GM18499 (cell line): ENCODE measurements at regions not wholly inside any gene's neighbourhood (a gene's known extent, or its start where the extent isn't known, plus 50 kb on each side); places are given as distances from the start of the nearest gene placed in this dataset.

Experiments
- ATAC-seq: cut with Tn5 transposase; IDR thresholded peaks from one replicate; pipeline ENCODE4 v1.9.1; 2021; ENCODE audit warnings: moderate number of reproducible peaks; ENCODE audit not compliant: insufficient read depth, unreplicated experiment

DNA sequence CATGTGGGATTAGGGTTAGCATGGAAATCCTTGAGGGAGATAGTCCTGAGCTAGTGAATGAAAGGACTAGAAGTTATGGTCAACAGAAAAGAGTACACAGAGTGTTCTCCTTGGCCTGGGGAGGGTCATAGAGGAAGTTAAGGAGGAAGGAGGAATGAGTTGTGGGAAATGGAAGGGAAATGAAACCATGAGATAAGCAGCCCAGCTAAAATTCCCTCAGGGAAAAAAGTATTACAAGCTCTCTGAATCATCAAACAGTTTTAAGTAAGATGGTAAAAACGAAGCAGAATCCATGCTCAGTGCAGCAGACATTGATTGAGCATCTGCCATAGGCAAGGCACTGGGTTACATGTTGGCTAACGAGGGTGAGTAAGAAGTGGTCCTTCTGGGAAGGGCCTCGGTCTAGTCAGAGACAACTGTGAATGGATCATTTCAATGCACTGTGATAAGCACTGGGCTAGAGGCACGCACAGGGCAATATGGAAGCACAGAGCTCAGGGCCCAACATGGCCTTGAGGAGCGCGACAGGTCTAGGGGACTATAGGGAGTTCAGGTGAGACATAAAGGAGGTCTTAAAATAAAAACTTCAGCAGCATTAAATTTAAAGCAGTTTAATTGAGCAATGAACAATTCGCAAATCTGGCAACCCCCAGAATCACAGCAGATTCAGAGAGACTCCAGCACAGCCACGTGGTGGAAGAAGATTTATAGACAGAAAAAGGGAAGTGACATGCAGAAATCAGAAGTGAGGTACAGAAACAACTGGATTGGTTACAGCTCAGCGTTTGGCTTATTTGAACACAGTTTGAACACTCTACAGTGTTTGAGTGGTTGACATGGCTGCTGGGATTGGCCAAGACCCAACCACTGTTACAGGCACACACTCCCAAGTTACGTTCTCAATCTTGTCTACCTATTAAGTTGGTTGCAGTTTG, 219.5 kb downstream of the HLX start:
- ATAC-seq: no peak

DNA sequence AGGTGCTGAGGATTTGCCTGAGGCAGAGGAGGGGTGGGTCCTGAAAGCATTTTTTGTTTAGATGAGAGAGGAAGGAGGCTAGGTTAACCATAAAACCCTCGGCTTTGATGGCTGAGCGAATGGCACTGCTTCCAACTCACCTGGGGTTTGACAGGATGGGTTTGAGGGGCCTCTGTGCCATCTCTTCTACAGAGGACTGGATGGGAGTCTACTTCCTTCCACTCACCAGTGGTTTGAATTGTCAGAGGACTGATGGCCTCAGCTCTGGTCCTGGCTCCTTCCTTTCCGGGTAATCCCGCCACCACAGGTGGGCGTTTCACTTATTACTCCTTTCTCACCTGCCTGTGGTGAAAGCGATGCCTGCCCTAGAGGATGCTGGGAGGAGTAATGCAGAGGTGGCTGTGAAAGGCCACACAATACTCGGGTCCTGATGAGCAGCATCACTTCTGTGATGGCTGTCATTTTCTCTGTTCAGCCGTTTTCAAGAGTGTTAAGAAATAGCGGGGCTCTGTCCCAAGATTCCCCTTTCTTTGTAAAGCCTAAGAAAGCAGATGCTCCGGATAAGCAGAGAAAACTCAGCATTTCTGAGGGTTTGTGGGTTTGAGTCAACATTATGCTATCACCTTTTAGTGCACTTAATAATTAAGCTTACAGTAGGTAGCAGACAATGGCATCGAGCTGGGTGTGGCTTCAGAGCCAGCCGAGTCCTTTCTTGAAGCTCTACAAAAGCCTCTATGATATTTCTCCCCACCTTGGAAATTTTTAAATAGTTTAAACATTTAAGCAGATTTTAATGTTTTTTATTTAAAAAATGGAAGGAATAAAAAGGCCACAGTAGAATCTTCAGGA, 220.7 kb downstream of the HLX start:
- no peak for ATAC-seq

DNA sequence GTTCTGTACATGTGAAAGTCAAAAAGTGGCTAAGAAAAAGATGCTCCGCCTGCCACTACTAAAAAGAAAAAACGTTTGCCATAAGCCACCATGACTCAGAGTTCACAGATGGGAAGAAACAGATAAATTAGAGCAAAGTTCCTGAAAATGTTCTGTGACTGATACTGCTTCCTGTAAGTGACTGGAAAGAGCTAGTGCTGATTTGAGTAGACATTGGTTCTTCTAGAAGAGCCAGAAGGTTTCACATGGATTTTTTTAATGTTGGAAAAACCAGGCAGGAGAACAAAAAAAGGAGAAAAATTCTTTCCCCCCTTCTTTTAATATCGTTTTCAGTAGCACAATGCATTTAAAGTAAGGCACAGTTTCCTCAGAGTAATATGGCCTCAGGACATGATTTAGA, 221.4 kb downstream of the HLX start:
- ATAC-seq: no peak

DNA sequence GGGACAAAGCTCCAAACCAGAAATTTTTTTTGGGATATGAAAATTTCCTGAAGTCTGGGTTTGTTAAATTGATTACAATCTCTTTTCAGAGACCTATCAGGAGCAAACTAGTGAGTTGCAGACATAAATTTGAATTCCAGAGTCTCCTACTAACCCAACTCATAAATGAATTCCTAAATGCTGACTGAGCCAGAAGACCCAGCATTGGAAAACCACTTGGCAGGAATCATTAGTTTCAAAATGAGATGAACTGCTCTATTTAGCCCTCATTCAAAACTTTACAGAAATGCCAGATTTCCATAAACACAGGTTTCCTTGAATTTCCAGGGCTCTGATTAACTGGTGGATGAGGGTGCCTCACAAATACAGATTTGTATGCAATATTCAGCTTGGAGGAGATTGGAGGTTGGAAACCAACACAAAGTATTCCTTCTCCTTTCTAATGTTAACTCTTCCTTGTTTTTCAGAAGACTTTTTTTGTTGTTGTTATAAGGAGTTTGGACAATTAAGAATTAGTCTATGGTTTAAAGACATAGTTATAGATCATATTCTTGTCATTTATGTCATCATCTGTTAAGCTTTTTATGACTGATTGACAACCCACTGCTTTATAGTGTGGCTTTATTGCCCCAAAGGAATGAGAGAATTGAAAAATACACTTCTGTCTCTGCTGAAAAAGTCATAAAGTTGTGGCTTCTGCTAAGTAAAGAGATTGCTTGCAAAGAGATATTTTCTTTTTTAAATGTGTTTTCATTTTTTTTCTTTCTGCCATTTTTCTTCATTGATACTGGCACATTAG, 222.8 kb downstream of the HLX start:
- no peak for ATAC-seq

DNA sequence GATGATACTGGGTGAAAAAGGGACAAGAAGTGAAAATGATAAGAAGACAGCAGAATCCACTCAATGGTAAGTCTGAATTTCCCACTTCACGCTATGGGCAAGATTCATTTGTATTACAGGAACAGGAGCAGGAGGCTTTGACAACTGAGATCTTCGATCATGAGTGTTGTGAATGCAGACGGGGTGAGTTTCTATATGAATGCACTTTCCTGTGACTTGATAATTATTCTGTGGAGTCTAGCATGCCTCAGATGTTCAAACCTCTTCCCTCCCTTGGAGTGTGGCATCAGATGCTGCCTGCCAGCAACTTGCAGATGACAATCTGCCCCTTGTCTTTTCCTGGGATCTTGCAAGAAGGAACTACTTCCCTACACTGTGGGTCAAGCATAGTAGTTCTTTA, 225.4 kb downstream of the HLX start:
- ATAC-seq: no peak

DNA sequence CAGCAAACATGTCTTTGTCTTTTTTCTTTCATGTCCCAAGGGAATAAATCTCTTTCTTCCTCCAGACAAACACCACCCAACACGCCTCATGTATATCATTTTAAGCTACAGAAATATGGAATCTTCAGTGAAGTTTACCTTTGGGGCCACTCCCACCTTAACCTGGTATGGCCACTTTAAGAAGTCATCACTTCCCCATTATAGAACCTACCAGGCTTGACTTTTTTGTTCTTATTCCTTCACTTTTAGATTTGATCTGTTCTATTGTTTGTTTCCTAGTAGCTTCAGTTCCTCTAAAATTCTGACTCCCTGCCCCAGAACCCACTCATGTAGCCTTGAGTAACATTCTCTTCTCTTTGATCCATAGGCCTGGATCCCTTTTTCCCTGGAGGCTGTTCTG, 226.3 kb downstream of the HLX start:
- no peak for ATAC-seq

DNA sequence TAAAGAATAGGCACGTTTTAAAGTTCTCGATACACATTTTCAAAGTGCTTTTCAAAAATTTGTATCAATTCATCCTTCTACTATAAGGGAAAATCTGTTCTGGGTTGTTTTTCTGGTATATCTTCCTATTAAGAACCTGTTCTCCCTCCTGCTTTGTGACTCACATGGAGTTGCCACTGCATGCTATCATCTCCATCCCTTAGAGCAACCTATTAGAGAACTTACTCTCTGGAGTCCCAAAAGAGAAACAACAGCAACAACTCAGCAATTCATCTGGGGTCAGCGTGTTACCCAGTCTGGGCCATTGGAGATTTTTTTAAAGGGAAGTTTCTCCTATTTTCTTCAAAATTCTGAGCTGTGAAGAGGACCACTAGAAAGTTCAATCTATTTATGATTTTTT, 227.4 kb downstream of the HLX start:
- ATAC-seq: no peak

DNA sequence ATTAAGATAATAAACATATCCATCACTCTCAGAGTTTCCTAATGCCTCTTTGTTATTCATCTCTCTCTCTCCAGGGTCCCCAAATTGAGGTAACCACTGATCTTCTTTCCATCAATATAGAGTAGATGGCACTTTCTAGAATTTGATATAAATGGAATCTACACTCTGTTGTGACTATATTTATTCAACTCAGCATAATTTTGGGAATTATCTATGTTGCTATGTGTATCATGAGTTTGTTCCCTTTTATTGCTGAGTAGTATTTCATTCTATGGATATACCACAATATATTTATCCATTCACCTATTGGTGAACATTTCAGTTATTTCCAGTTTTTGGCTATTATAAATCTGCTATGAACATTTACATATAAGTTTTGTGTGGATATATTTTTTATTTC, 230.7 kb downstream of the HLX start:
- no peak for ATAC-seq

DNA sequence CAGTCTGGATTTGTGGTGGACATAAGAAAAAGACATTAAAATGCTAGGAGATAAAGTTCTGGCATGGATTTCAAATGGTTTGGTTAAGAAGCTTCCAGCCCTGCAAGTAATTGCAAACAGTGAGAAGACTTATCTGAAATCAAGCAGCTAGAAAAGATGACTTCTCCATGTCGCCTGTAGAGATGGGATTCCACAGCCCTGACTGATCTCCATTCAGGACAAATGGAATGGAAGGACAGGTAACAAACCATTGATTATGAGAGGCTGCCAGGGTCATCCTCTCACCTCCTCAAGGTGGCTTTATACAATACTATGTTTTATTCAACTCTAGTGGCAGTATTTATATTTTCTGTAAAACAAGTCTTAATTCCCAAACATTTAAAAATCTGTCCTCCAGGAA, 237.9 kb downstream of the HLX start:
- ATAC-seq: no peak

DNA sequence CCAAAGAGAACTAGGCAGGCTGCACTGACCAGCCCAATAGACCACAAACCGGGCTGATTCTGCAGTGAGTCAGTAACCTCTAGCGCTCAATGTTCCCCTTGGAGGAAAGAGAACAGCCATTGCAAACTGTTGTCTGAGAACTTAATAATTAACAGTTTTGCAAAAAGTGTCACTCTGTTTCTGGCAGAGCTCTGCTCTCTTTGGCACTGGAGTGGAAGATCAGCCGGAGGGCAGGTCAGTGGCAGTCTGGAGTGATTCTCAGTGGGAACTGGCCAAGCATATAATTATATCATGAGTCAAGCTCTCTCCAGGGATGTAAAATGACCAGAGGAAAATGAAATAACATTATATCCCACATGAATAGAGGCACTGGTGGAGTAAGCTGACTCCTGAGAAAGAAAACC, 238.3 kb downstream of the HLX start:
- ATAC-seq: no peak

DNA sequence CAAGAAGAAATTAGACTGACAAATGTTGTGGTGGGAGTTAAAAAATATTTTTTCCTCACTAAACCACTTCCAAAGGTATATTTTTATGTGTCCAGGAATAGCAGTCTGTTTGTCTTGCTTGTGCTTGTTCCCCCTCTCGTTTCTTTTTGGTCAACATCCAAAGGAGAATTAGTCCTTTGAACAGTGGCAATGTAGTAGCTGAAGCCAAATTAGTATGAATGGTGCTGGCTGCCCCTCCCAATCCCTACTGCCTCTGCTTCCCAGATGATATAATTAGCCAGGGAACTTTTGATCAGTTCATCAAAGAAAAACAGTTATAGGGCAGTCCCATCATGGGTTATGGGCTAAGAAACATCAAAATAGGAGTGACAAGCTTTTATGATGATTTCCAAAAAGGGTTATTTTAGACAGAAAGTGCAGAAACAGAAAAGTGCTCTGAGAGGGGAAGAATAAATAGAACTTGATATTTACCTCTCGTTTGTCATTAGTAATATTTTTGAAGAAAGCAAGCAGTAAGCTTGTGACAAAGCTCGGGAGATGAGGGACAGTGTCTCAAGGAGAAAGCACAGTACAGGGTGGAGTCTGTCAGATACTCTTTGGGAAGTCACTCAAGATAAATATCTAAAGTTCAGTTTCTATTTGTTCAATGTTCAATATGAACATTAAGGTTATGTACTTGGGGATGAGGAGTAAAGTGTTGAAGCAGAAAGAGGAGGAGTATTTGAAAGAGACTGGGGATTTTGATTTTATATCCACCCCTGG, 239.1 kb downstream of the HLX start:
- ATAC-seq: no peak

DNA sequence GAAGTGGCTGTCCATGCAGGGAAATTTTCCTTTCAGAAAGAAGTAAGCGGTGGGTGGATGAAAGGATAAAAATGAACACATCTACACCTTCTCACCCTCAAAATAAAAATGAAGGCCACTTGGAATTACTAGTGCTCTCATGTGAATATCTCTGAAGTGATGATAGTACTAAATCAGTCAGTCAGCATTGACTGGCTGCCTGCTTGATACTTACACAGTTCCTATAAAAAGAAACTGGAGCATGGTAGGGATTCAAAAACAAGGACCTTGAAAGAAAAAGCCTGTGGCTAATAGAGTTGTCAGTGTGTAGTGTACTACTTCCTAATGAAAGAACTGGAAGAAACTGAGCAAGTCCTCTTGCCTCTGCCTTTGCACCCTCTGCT, 239.7 kb downstream of the HLX start:
- ATAC-seq: no peak

DNA sequence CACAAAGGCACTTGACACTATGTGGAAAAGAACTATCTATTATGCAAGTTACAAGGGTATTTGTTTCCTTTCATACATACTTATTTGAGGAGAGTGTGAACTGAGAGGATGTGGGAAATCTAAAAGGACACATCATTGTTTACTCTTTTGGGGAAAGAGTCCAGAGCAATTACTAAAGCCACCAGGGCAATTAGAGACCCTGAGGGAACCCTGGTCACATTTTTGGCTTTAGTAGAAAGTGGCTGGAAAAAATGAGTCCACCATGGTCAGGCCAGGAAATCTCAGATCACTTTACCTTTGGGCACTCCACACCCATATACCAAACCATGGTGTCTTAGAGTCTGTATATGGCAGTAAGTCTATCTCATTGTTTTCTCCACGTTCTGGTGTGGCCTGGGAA, 243.3 kb downstream of the HLX start:
- ATAC-seq: no peak

DNA sequence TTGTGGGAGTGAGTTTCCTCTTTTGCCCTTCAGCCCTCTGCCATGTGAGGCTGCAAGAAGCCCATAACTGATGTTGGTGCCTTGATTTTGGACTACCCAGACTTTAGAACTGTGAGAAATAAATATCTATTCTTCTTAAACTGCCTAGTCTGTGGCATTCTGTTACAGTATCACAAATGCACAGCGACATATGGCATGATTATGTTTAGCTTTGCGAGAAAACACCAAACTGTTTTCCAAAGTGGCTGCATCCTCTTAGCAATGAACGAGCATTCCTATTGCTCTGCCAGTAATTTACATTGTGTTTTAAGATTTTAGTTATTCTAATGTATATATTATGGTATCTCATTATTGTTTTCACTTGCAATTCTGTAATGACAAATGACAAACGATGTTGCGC, 246.7 kb downstream of the HLX start:
- ATAC-seq: no peak

DNA sequence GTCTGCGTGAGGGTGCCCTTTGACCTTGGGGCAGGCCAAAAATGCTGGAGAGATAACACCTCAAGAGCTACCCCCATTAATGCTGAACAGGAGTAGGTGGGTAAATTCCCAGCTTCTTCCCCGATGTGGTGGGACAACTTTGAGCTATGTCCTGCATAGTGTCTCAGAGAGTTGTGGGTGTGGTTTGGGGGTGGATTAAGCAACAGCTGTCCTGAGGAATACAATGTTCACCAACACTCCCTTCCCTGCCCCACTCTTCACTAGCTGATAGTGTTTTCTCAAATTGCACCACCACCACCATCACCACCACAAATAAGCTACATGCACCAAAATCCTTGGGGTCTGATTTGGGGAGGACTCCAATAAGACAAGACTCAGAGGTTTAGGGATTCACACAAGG, 258.4 kb downstream of the HLX start:
- ATAC-seq: no peak

DNA sequence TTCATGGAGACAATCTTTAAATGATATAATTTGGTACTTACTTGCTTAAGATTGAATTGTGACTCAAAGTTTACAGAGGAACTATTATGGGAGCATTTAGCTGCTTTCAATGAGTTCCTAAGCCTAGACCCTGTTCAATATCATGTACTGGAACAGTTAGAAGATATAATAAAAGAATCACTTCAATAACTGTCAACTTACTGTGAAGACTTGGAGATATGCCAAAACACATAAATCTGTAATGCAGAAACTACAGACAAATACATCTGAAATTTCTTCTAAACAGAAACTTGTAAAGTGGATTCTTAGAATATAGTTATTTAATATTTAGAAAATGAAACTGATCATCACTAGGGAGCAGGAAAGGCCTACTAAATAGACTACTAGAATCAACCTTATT, 259.3 kb downstream of the HLX start:
- ATAC-seq: no peak

DNA sequence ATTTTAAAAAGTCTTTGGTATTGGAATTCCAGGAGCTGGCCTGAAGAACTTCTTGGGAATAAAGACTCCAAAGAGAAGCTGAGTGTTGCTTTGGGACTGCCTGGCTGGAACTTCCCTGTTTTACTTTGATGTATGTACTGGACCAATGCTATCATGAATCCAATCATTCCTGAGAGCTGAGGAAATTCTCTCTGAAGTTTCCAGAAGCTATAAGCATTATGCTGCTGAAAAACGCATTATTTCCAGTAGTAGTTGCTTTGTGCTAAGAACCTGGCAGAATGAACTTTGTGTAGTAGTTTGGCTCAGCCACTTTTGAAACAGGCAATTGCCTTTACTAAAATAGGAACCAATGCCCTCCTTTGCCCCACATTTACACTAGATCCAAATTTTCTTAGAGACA, 260.7 kb downstream of the HLX start:
- no peak for ATAC-seq

DNA sequence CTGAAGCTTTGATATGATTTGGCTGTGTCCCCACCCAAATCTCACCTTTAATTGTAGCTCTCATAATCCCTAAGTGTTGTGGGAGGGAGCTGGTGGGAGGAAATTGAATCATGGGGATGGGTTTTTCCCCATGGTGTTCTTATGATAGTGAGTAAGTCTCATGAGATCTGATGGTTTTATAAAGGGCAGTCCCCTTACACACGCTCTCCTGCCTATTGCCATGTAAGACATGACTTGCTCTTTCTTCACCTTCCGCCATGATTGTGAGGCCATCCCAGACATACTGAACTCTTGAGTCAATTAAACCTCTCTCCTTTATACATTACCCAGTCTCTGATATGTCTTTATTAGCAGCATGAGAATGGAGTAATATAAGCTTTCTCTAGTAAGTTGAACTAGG, 261.9 kb downstream of the HLX start:
- no peak for ATAC-seq

DNA sequence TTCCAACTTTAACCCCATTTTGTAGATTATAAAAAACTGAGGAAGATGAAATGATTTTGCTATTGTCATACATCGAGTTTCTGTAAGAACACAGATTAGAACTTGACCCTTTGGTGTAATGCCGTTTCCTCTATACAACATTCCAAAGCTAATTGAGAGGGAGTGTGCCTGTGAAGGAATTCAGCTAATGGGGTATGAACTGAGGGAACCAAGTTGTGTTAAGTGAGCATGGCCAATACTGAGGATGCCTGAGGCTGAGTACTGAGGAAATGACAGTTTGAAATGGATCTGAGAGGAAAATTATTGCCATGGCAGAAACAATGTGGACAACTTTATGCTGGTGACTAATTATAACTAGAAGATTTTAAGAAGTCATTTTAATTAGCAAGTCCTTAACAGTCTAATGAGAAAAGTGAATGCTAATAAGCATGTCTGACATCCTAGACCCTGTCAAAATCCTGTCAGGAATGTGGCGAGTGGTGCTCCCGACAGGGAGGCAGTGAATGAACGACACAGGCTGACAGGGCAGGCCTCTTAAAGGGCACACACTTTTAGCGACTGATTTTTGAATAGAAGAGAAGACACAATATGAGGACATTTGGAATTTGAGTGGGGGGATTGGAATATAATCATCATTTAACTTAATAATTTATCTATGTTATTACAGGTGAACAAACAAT, 262.5 kb downstream of the HLX start:
- no peak for ATAC-seq

DNA sequence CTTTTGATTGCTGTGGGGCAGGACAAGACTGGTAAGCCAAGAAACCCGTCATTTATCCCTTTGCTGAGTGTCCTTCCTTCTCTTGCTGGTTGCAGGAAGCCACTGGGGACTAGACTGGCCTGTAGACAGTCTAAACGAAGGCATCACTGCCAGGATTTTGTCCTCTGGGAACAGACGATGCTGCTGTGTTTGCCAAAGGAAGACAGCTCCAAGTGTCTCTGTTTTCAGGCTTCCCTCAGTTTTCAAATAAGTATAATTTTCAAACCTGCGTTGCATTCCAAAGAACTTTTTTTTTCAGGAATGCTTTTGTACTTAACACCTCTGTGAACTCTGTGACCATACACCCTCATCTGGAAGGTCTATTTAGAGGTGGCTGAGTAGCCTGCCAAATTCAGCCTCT, 269.4 kb downstream of the HLX start:
- ATAC-seq: no peak
